Activated T-cell treated with anti-CD3 and anti-CD28 coated beads, Interleukin-2, amount 50 U/mL, for 48 hours (primary cell): ENCODE measurements at regions not wholly inside any gene's neighbourhood (a gene's known extent, or its start where the extent isn't known, plus 50 kb on each side); places are given as distances from the start of the nearest gene placed in this dataset.

Source experiments
- DNase-seq, 2 experiments: peaks; one replicate each; pipeline ENCODE4 v3.0.0-alpha.2; 2020

DNA sequence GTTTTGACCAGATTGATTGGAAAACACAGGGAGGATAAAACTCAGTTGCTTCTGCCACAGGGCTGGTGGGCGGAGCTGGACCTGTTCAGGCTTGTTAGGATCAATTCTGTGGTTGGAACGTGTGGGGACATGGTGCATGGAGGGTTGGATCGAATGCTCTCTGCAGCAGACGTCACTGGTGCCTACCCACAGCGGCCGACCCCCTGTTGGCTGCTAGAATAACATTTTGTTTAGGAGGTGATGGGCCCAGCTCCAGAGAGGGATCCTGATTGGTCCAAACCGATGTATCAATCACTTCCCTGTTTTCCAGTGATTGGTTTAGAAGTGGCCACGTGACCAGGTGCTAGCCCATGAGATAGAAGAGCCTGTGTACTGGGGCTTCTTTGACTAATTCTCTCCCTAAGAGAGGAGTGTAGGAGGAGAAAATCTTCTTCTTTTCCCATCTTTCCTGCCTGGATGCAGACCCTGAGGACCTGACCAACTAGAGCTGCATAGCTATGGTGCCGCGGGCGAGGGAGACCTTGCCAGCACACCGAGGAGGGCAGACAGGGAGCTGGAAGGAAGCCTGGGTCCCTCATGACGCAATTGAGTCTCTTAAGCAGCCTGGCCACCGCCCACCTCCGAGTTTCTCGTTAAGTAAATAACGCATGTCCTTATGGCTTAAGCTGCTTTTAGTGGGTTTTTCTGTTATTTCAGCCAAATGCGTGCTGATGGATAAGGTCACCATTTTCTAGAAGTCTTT, 163.5 kb downstream of the AACS start:
- DNase-seq: no peak

DNA sequence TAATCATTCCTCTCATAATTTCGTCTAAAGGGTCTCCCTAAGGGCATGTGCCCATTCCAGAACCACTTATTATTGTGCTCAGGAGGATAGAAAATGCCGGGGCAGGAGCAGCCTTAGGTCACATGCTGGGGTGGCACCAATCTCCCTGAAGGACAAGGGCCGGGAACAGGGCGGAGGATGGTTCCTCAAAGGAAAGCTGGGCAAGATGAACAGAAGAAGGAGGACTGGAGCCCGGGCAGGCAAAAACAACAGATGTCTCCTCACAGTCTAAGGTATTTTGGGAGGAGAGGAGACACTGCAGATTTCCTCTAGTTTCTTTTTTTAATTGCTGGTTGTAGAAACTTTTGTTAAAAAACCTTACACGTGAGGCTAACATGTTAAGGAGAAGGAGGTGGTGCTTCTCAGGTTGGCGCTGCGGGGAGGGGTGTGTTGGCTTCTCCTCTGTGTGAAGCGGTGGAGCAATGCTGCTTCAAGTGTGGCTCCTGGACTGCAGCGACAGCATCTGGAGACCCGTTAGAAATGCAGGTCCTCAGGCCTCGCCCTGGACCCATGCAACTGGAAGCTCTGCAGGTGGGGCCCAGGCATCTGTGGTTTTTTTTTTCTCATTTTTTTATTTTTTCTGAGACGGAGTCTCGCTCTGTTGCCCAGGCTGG, 164.8 kb downstream of the AACS start:
- no peak for DNase-seq

DNA sequence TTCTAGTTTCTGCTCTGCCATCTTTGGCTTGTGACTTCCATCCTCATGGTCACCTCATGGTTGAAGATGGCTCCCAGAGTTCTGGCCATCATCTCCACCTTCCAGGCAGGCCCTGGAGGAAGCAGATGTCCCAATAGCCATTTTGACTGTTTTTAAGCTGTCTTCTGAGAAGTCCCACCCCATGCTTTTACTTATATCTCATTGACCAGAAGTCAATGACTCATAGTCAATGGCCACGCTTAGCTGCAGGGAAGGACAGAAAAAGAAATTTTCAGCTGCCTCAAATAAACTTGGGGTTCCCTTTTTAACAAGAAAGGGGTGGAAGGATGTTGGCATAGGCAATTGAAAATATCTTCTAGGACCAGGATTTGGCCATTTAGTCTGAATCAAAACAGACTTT, 168.1 kb downstream of the AACS start:
- no peak for DNase-seq

DNA sequence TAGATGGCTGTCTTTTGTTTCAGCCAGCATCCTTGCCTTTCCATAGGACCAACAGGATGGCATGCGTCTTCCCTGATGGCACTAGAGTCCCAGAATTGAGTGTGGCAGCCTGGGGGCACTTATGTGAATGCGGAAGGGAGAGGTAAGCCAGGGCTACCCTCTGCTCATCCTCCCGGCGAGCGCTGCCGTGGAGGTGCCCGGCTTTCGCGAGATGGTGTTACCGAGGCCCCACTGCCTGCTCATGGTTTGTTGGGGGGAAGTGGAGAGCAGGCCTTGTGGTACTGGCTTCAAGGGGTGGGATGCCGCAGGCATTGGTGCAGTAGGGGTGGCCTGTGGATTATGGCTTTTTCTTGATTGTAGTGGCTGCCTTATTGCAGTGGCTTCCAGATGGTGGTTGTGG, 174.3 kb downstream of the AACS start:
- DNase-seq: no peak

DNA sequence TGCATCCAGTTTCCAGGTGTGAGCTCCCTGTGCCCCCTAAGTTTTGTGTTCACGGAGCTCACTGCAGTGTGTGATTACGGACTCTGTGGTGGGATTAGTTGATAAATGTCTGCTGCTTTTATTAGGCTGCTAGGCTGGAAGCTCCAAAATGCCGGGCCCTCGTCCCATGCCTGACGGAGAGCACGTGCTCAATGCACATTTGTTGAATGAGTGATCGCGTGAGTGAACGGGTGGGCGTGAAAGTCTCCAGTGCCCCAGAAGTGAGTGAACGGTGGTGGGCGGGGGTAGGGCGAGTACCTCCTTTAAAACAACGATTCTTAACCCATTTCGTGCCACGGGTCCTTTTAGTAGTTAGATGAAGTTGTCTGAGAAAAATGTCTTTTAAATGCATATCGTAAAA, 175.5 kb downstream of the AACS start:
- DNase-seq: no peak

DNA sequence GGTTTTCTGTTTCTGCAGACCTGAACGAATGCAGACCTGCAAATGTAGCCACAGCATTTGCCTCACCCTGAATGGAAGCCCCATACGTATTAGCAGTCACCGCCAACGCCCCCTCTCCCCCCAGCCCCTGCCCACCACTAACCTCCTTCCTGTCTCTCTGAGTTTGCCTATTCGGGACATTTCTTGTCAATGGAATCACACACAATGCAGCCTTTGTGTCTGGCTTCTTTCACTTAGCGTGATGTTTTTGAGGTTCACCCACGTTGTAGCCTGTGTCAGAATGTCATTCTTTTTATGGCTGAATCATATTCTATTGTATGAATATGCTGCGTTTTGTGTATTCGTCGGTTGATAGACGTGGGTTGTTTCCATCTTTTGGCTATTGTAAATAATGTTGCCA, 178.6 kb downstream of the AACS start:
- DNase-seq: no peak

DNA sequence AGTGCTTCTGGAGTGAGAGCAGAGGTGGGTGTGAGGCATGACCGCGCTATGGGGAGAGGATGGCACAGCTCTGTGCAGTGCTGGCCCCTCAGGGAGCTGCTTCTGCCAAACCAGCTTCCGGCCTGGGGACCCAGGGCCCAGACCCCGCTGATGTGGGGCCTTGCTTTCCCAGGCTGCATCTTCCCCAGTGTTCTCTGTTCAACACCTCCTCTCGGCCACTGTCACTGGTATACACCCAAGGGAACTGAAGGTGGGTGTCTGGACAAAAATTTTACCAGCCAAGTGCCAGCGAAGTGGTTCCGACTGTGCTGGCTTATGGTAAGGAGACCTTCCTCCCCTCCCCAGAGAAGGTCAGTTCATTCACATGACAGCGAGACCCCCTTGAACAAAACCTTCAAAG, 179.1 kb downstream of the AACS start:
- DNase-seq: no peak

DNA sequence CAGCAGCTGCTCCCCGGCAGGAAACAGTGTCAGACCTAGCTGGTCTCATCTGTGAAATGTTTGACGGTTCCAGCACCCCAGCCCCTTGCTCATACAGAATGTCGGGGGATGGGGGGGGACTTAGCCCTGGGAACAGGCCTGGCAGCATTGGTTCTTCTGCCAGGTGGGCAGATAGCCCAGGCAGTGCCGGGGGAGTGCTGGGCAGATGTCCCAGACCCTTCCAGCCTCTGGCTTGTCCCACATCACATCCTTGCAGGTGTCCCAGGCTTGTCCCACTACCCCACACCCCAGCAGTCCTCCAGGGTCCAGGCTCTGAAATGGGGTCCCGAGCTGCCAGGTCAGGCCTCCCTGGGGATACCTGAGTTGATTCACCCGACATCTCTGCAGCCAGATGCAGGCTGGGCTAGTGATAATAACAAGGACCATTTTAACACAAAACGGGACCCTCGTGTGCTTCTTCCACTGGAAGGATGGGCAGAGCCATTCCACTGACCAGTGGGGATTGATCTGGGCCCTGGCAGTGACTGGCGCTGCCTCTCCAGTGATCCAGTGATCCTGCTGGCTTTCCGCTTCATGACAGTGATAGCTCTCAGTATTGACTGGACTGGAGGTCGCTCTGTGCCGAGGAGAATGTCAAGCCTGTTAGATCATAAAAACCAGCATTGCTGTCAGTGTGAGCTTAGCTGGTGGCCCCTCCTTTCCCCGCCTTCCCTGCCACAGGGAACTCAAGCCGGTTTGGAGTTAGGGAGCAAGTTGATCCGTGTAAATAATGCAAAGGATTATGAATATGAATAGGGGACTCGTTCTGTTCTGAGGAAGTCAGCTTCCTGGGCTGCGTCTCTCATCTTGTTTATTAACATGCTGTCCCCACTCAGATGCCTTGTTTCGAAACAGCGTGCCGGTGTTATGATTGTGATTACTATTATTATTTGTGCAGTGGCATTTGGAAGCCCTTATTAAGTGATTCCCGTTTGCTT, 180.6 kb downstream of the AACS start:
- DNase-seq: no peak

DNA sequence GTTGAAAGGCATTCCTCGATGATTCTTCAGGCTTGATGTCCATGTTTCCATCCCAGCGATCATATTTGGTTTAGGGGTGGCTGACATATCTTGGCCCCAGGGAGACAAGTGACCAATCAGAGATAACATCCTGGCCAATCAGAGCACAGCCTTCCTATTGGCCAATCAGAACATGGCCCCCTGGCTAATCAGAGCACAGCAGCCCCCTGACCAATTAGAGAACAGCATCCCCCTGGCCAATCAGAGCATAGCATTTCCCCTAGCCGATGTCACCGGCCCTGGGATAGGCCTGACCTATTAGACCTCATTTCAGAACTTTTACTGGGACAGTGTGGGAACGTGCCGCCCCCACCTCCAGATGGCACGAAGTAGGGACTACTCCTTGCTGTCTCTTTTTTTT, 182.2 kb downstream of the AACS start:
- DNase-seq: no peak

DNA sequence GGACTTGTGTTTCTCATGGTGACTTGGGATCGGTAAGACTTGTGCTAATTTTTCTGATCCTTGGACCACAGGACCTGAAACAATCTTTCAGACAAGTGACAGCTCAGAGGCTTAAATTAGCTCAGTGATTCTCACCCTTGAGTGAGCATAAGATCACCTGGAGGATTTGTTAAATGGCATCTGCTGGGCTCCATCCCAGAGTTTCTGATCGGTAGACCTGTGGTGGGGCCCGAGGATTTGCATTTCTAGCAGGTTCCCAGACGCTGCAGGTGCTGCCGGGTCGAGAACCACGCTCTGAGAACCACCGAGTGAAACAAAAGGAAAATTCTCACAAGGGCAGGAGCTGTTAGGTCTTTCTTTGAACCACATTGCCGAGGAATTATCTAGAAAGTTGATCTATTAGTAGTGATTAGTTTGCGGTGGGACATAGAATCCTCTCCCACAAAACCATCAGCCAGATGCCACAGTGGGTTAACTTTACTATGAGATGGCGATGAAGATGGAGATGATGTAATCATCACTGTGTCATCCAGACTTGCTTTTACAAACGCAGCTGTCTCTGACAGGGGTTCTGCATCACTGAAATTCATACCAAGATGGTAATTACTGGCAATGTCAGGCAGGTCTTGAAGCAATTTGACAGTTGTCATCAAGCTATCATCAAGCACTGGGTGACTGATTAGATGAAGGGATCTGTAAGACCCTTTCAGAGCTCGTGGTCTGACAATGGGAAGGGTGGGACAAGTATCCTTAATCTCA, 184.0 kb downstream of the AACS start:
- no peak for DNase-seq

DNA sequence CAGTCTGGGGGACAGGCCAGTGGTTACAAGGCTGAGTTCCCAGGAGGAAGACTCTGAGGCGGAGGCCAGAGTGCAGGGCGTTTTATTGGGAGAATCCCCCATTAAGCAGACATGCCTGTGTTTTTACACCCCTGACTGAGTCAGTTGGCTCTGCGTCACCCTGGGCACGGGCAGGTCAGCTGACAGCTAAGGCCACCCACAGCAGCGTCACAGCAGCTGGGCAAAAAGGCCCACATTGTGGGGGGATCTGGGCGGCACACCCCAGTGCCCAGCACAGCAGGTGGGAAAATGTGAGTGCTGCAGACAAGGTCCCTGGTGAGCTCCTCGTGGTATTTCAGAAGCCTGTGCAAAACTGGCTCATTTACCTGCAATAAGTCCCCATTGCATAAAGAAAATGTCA, 184.7 kb downstream of the AACS start:
- no peak for DNase-seq

DNA sequence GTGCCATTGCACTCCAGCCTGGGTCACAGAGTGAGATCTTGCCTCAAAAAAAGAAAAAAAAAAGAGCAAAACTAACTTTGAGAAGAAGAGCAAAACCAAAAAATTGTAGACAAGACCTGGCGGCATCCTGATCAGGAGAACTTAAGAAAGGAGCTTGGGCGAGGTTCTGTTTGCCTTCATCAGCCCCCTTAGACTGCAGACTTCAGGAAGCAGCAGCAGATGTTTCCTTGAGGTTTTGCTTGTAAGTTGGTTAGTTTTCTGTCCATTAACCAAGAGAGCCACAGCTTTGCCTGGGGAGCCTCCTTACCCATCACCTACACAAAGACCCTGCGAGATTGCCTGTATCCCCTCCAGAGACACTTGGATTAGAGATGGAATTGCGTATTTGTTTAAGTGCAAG, 189.0 kb downstream of the AACS start:
- no peak for DNase-seq

DNA sequence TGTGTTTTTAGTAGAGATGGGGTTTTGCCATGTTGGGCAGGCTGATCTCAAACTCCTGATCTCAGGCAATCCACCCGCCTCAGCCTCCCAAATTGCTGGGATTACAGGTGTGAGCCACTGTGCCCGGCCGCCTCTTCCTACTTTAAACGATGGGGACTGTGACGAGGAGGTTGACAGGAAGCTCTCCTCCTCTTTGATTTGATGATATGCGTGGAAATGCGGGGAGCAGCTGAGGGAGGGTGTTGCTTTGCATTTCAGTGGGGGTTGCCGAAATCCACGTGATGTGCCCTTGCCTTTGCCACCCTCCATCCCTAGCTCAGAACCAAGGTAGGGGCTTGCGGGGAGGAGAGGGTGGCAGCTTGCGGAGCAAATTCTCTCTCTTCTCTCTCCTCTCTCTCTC, 189.6 kb downstream of the AACS start:
- DNase-seq: no peak

DNA sequence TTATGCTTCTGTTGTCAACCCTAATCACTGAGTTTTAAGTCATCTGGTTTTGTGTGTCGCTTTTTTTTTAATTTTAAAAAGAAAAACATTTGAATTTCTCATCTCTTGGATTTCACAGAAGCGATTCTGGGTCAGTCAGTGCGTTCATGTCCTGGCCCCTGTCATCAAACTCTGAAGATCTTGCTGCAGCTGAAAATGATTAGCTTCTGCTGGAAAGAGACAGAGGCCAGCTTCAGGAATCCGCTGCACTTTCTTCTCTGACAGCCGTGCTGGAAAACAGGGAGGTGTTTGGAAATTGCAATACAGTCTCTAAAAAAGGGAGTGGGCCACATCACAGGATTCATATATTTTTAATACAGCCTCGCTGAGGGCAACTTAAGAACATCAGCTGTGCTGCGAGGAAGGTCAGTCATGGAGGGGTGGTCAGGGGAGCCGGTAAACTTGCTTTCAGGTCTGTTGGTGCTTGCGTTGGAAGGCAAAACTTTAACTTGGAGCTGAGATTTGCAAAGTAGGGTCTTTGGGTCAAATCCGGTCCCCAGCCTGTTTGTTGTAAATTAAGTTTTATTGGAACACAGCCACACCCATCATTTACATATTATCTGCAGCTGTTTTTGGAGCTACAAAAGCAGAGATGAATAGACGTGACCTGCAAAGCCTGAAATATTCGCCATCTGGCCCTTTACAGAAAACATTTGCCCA, 190.8 kb downstream of the AACS start:
- no peak for DNase-seq

DNA sequence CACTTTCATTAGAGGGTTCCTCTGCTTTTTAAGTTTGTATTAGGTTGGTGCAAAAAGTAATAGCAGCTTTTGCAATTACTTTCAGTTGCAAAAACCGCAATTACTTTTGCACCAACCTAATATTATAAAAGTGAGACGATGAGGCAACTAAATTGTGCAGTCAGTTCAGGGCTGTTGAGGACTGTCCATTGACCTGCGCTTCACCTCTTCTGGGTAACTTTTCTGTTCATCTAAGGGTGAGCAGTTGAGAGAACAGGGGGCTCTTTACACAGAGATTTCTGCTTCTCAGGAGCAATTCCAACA, 191.3 kb downstream of the AACS start:
- no peak for DNase-seq

DNA sequence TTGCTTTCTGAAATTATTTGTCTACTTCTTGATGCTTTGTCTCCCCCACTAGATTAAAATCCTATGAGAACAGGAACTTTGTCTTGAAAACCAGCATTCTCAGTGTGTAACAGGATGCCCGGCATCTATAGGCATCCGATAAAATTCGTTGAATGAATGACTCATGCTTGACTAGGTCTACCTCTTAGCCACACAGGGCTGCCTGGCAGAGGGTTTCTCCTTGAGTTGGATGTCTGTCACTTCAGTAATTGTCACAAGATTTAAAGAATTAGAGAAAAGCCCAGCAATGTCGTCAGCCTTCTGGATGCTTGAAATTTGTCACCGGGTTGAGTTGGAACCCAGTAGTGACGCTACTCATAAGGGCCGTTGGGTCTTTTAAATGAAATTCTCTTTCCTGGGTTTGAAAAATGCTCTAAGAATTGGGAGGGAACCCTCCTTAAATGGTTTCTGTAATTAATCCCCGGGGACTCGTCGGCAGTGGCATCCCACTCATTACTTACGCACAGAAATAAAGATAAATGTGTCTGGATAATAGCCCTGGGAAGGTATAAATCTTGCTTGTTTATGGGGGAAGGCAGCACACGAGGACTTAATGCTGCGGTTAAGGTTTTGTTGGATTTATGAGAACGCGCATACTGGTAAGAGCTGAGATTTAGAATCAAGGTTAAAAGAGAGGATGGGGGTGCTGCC, 194.1 kb downstream of the AACS start:
- DNase-seq: no peak

DNA sequence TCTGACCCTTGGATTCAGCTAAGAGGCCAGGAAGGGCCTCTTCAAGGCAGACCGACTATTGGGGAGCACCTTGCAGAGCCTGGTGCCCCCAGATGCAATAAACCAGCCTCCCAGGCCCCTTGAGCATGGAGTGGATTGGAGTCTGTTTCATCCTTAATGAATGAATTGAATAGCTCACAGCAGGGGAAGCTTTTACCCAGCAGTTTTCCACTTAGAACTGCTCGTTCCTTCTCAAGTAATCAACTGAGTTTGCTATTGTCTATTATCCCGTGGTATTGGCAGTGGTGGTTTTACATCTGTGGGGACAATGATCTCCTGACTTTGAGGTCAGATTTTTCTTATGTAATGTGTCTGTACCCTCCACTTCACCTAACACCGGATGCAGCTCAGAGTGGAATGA, 197.6 kb downstream of the AACS start:
- no peak for DNase-seq

DNA sequence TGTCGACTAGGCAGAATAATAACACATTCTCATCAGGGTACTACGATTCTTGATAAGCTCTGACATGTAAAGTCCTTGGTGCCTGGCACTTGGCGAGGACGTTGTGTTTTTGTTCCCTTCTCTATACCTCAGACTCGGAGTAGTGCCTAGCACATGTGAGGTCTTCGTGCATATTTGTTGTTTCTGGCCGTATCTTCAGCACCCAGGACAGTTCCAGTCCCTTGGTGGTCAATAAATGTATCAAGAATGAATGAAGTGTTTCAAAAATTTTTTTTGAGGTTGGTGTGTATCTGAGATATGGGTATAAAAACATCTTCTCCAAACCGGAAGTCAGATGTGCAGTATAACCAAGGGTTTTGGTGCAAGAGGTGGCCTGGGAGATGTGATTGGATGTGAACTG, 198.2 kb downstream of the AACS start:
- no peak for DNase-seq

DNA sequence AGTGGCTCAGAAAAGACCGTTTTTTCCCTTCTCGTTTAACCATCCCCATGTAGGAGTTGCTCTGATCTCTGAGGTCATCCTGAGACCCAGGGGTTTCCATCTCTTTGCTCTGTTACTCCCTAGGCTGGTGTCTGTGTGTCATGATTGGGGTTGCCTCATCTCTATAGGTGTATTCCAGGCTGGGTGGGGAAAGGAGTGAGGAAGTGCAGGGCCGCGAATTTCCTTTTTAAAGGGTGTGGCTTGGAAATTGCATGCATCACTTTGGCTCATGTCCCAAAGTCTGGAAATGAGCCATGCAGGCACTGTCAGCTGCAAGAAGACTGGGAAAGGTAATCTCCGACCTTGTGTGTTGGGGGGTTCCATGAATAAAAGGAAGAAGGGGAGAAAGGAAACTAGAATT, 201.9 kb downstream of the AACS start:
- no peak for DNase-seq

DNA sequence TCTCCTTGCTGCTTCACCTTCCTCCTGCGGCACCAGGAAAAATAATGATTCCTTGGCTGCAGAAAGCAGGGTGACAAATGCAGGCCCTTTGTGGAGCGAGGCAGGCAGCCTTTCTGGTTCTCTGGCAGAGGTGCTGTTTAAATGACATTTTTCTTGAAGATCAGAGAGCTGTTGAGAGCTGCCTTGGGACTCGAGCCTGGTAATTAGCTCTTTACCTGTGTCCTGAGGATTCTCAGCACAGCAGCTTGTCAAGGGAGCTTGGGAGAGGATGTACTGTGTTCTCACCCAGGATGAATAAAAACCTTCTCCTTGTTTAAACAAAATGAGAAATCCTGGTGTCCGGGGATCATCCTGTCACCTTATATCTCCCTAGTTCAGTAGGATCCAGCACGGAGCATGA, 204.0 kb downstream of the AACS start:
- no peak for DNase-seq

DNA sequence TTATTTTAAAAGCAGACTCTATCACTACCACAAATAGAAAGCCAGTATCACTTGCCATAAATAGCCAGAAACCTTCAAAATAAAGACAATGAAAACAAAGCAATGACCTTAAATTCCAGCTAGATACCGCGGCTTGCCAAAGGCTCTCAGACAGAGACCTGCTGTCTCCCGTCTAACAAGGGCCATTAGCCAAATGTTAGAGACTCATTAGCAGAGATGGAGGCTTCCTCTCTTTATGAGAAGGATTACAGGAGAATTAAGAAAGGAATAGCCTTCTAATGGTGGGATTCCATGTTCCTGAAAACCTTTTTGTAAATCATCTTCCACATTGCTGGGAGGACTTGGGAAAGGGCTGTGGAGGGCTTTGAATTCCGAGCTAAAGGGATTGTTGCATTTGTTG, 206.7 kb downstream of the AACS start:
- no peak for DNase-seq

DNA sequence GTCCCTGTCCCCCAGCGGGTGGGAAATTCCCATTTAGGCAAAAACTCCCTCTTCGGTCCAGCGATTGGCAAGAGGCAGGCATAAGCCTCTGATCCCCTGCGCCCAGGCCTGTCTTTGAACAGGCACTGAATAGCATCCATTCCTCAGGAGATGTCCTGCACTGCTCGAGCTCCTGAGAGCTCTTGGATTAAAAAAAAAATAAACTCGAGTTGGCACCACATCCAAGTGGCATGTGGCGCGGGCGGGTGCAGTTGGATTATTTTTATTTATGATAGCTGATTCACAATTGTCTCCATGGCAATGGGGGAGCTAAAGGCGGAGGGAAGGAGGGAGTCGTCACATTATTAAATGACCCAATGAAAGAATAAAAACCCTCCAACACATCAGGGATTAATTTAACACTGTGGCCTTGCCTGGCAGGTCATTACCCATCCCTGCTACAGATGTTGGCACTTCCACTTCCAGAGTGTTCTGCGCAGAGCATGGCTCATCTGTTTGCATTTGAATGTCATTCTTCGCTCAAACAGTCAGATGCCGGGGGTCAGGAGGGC, 207.2 kb downstream of the AACS start:
- no peak for DNase-seq
